GM18909 (cell line): ENCODE measurements at regions not wholly inside any gene's neighbourhood (a gene's known extent, or its start where the extent isn't known, plus 50 kb on each side); places are given as distances from the start of the nearest gene placed in this dataset.

ENCODE experiments used
- ATAC-seq: cut with Tn5 transposase; IDR thresholded peaks from one replicate; pipeline ENCODE4 v1.9.1; 2021; ENCODE audit warnings: mild to moderate bottlenecking; ENCODE audit not compliant: unreplicated experiment, poor library complexity

DNA sequence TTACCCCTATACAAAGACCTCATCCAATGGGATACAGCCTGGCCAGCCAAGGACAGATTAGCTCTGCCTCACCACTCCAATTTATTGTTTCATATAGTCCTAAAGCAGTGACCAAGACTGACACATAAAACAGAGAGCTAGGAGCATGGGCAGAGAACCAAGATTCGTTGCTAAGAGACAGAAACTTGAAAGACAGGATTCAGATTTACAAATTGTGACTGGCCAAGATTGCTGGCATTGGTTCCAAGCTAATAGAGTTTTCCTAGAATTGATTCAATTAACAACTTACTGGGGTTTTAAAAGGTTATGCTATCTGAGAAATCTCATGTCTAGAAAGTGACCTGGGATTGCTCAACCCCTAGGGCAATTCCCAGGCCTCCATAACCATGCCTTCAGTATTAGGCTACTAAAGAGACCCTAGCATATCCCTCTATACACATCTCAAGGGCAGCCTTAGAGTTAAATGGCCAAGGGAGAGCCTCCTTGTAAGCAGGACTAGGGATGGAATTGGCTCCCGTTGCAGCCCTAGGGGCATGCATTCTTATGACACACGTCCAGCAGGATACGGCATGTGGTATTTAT is 75.6 kb downstream of the ICOS start:
- ATAC-seq = no peak

DNA sequence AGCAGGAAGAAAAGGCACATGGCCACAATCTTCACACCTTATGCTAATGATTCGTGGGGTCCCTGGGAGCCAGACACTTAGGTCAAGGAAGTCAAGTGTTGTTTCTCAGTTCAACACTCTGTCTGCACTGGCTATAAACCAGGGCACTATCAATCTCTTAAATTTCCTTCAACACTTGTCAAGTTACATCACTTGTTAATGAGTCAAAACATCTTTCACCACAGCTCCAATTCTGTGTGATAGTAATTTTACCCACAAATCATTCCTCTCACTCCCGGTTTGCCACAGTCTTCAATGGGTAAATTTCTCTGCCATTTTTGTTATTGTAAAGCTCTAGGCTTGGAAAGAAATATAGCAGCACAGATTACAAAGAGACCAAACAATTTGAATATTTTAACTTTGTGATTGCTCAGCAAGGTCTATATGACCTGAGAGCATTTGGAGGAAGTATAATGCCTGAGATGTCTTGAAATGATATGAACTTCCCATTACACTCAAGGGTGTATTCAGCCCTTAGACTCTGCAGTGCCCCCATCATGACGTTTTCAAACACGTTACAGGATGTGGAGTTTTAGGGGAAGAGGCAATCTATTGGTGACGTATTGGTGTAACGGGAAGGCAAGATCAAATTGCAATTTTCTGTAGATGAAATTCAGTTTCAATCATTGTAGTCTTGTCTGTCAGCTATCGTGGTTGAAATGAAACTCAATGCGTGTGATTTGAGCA is 78.7 kb downstream of the ICOS start:
- ATAC-seq = no peak

GRCh38 chr2:204018717-204019116 is 82.2 kb downstream of the ICOS start:
- ATAC-seq = no peak

DNA sequence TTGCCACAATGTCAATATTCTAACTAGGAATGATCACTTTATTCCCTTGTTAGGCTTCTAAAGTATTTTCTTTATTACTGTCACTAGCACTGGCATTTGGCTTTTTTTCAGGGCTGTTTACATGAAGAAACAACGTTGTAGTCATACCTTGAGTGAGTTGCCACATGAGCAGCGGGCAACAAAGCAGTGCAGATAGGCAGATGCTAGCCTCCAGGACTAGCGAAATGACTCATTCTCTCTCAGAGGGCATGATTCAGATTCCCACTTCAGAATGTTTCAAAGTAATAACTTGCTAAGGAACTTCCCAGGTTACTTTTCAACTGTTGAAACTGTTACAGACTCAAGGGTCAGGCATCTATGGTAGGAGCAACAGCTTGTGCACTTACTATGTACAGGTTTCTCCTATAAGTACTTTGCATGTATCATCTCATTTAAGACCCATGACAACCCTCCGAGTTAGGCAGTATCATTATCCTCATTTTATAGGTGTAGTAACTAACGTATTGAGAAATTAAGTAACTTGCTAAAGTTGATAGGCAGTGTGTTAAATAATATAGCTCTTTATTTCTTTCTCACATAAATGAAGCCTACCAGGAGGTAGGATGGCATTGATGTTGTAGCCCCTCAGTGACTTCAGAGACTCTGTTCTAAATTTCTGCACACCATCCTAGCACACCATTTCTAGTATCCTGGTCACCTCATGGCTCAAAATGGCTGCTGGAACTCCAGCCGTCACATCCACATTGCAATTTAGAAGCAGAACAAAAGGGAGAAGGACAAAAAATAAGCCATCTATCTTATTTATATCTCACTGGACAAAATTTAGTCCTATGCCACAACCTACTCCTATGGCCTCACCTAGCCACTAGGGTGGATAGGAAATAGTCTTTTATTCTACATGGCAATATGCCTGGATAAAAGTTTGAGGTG is 83.3 kb downstream of the ICOS start:
- ATAC-seq = peak; percentile 92

GRCh38 chr2:204021290-204022081 is 84.9 kb downstream of the ICOS start:
- ATAC-seq = no peak

GRCh38 chr2:204022550-204022949 is 86.0 kb downstream of the ICOS start:
- no peak for ATAC-seq

DNA sequence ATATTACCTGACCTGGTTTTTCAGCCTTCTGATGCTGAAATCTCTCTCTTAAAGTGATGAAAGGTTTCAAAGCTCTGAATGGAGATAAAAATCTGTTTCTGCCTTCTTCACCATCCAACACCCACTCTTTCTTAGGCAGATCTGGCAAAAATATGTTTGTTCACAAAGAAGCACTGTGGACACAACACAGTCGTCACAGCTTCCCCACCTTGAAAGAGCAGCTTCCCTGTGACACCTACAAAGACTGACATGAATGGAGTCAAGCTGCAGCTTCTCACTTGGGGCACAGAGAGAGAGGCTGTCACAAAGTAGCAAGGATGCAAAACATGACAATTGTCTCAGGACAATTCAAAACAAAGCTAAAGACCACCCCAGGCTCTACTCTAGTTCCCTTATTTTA is 86.5 kb downstream of the ICOS start:
- no peak for ATAC-seq

DNA sequence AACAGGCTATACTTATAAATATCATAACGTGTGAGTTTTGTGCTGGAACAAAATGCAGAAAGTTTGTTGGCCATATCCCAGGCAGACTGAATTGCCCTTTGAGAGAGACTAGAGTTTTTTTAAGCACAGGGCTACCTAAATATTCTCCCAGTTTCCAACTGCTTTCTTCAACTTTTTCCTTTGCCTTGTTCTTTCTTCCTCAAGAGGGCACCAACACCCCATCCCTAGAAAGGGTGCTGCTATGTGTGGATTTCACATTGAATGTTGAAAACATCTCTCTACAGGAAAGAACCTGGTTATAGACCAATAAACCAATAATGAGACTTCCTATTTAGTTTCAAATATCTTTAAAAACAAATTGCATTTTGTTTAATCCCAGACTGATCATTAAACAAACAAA is 87.9 kb downstream of the ICOS start:
- ATAC-seq = no peak

GRCh38 chr2:204024906-204025475 is 88.4 kb downstream of the ICOS start:
- ATAC-seq = no peak

DNA sequence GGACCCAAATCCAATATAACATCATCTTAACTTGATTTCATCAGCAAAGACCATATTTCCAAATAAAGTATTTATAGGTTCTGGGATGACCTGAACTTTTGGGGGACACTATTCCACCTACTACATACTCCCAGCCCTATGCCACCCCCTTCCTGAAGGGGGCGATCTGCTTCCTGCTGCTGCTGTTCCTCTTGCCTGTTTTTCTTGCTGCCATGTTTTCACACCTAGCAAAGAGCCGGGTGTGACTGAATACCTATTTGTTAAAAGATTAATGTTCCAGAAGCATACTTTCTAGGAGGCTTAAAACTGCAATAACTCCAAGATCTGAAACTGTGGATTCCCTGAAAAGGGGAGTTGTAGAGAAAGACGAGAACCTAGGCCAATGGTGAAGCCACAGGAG is 89.7 kb downstream of the ICOS start:
- no peak for ATAC-seq

- ATAC-seq = peak; percentile 94
Measured at GRCh38 chr2:204027091-204027490, 90.5 kb downstream of the ICOS start.

DNA sequence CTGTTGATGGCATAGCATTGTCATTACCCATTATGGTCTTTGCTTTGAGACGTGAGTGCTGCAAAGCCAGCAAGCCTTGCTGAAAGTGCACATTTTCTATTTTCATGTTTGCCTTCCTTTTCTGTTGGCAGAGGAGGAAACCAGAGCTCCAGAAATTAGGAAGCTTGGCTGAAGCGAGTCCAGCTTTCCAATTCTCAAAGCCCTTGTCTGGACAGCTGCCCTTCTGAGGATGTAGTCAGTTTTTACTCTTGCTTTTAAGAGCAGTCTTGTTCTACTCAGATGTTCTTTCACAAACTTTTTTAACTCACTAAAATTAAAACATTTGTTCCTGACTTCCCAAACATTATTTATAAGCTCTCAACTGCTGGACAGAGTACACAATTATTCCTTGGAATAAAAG is 93.8 kb downstream of the ICOS start:
- ATAC-seq = no peak

DNA sequence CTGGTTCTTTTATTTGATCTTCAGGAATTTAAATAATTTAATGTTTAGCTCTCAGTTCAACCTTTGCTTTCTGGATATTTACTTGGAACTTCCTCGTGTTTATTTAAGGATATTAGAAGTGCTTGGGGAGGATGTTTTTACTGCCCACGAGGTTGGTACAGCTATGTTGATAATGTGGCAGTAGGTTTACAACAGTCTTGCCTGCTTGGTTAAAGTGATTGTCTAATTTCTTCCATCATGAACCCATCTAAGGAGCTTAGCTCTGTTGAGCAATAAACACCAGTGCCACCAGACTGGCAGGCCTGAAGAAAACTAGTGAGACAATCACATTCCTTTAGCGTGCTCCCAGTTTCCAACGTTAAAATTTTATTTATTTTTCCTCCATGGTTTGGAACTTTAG is 94.5 kb downstream of the ICOS start:
- no peak for ATAC-seq

DNA sequence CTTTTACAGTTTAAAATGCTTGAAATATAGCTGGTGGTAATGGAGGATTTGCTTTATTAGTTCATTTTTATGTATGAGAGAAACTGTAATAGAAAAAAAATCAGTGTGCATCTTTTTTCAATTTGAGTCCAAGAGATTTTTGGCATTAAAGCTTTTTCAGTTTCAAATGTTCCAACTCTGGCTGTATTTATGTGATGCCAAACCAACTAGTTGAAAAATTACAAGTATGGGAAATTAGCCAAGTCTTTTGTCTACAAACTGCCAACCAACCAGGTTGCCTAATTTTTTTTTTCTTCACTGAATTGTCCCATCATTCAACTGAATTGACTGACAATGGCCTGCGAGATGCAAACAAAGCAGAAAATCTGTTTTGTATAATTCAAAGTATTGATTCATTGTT is 95.7 kb downstream of the ICOS start:
- ATAC-seq = no peak

- no peak for ATAC-seq
Measured at GRCh38 chr2:204033611-204034495, 97.3 kb downstream of the ICOS start.

DNA sequence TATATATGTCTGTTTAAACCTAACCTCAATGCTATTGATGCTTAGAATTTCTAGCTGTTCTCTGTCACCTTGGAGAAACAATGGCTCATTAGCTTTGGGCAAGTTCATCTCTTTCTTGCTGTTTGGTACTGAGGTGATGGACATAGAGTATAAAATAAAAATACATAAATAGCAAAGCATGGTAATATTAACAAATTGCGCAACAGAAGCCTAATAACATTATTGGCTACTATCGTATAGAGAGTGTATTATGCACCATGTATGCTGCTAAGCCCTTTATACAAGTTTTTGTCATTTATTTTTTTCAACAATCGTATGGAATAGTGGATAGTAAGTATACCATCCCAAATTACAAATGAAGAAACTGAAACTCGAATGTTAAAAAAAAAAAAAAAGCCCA is 100.1 kb downstream of the ICOS start:
- no peak for ATAC-seq

DNA sequence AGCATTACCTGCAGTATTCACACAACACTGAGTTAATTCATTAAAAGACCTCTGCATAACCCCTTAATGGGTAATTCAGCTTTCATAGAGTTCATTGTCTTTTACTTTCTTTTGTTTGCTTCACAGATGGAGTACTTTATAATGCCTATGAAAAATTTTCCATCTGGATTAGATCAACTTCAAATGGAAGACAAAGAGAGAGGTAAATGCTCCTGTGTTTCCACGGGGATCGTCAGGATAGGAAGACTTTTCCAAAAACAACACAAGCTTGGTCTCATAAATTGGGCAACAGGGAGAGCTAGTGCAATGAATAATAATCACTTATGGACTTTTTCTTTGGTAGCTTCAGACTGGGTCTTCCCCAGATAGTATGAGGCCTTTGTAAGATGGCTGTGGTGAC is 100.7 kb downstream of the ICOS start:
- no peak for ATAC-seq

- no peak for ATAC-seq
Measured at GRCh38 chr2:204039298-204039838, 102.8 kb downstream of the ICOS start.

- ATAC-seq = no peak
Measured at GRCh38 chr2:204040016-204040415, 103.5 kb downstream of the ICOS start.
